CD4-positive, CD25-positive, alpha-beta regulatory T cell (primary cell): ENCODE measurements at regions not wholly inside any gene's neighbourhood (a gene's known extent, or its start where the extent isn't known, plus 50 kb on each side); places are given as distances from the start of the nearest gene placed in this dataset.

Experiments
- ATAC-seq, 2 donors: fragments of 150-1000 bp; cut with Tn5 transposase; one replicate each; pipeline ENCODE4 v1.10.0; 2021; ENCODE audit warnings: low read depth in 2 of 2, moderate number of reproducible peaks in 2 of 2, moderate library complexity in 1 of 2
- DNase-seq, 3 donors: peaks; one replicate each; pipeline versions ENCODE4 v3.0.0 to v3.0.0-alpha.2; 2012 to 2022; ENCODE audit warnings: mixed read lengths in 1 of 3
- H3K27ac ChIP-seq: one replicate; pipeline ENCODE4 v1.7.0; 2013; ENCODE audit warnings: mild to moderate bottlenecking, low read length; ENCODE audit not compliant: insufficient read depth, poor library complexity, severe bottlenecking
- H3K27me3 ChIP-seq: one replicate; pipeline ENCODE4 v1.7.0; 2013; ENCODE audit warnings: low read length; ENCODE audit not compliant: control insufficient read depth, insufficient read depth
- H3K36me3 ChIP-seq: one replicate; pipeline ENCODE4 v1.7.0; 2013; ENCODE audit warnings: mild to moderate bottlenecking, low read length, moderate library complexity; ENCODE audit not compliant: control insufficient read depth, insufficient read depth
- H3K4me1 ChIP-seq: 2 replicates; pipeline ENCODE4 v1.7.0; 2013; ENCODE audit warnings: mild to moderate bottlenecking, low read length; ENCODE audit not compliant: insufficient read depth, control insufficient read depth, poor library complexity, severe bottlenecking
- H3K4me3 ChIP-seq: one replicate; pipeline ENCODE4 v1.7.0; 2013; ENCODE audit warnings: low read depth, mild to moderate bottlenecking, low read length, moderate library complexity
- H3K9me3 ChIP-seq, 2 experiments: 1 replicate in 1 of 2; 2 replicates in 1 of 2; pipeline ENCODE4 v1.7.0; 2013; ENCODE audit warnings: low read length in 2 of 2, mild to moderate bottlenecking in 1 of 2, moderate library complexity in 1 of 2; ENCODE audit not compliant: control insufficient read depth in 2 of 2
- H3K27ac Mint-ChIP-seq, 3 donors: one replicate each; pipeline ENCODE4 v1.8.0; 2020 to 2022; ENCODE audit warnings: mild to moderate bottlenecking in 3 of 3, mixed read lengths in 3 of 3, moderate library complexity in 2 of 3
- H3K27me3 Mint-ChIP-seq: one replicate; pipeline ENCODE4 v1.8.0; 2022; ENCODE audit warnings: mild to moderate bottlenecking, mixed read lengths
- H3K36me3 Mint-ChIP-seq: one replicate; pipeline ENCODE4 v1.8.0; 2020; ENCODE audit warnings: mixed read lengths
- H3K4me1 Mint-ChIP-seq, 4 donors: one replicate each; pipeline ENCODE4 v1.8.0; 2020 to 2022; ENCODE audit warnings: mixed read lengths in 4 of 4, mild to moderate bottlenecking in 1 of 4
- H3K4me3 Mint-ChIP-seq, 4 donors: one replicate each; pipeline ENCODE4 v1.8.0; 2020 to 2022; ENCODE audit warnings: mild to moderate bottlenecking in 4 of 4, mixed read lengths in 4 of 4, moderate library complexity in 3 of 4
- H3K9me3 Mint-ChIP-seq, 7 donors: one replicate each; pipeline ENCODE4 v1.8.0; 2020 to 2022; ENCODE audit warnings: mixed read lengths in 7 of 7, mild to moderate bottlenecking in 3 of 7, moderate library complexity in 2 of 7

- DNase-seq (no peak), ATAC-seq (no peak)
Measured at GRCh38 chr6:105458551-105458950, 55.7 kb upstream of the PREP start.

GRCh38 chr6:105458084-105458483 lies 55.2 kb upstream of the PREP start:
- Histone ChIP-seq H3K27me3 (no peaks in the 10 kb centered on the region), H3K4me1 (peaks cover 47% of the 10 kb centered on the region), H3K27ac (peak overlapping the region; percentile 78), H3K36me3 (no peaks in the 10 kb centered on the region), H3K9me3 (no peaks in the 10 kb centered on the region), H3K4me3 (peak overlapping the region; percentile 69)
- peak overlapping the region; percentile 64 to 93 (median 78) for H3K4me3 Mint-ChIP-seq
- H3K27ac Mint-ChIP-seq, result peak overlapping the region; percentile 67 to 92 (median 85)
- peaks cover 8 to 63% (median 40%) of the 10 kb centered on the region in 4 donors for H3K4me1 Mint-ChIP-seq
- DNase-seq, result no peak
- ATAC-seq, result no peak
- peaks cover 0 to 5% (median 1%) of the 10 kb centered on the region in 7 donors for H3K9me3 Mint-ChIP-seq
- H3K36me3 Mint-ChIP-seq, result peaks cover 5% of the 10 kb centered on the region
- no peaks in the 10 kb centered on the region for H3K27me3 Mint-ChIP-seq

More at GRCh38 chr6:105458551-105458950, 55.7 kb upstream of the PREP start:
- peaks cover 5% of the 10 kb centered on the region for H3K36me3 Mint-ChIP-seq
- Histone ChIP-seq H3K9me3 (no peaks in the 10 kb centered on the region), H3K36me3 (no peaks in the 10 kb centered on the region), H3K27me3 (no peaks in the 10 kb centered on the region), H3K4me3 (peak overlapping the region; percentile 69), H3K27ac (peak overlapping the region; percentile 78), H3K4me1 (peaks cover 42% of the 10 kb centered on the region)
- peaks cover 4 to 58% (median 35%) of the 10 kb centered on the region in 4 donors for H3K4me1 Mint-ChIP-seq
- no peaks in the 10 kb centered on the region for H3K27me3 Mint-ChIP-seq
- peaks cover 0 to 5% (median 1%) of the 10 kb centered on the region in 7 donors for H3K9me3 Mint-ChIP-seq
- H3K4me3 Mint-ChIP-seq, result peak overlapping the region; percentile 64 to 93 (median 78)
- peak overlapping the region; percentile 67 to 92 (median 85) for H3K27ac Mint-ChIP-seq

DNA sequence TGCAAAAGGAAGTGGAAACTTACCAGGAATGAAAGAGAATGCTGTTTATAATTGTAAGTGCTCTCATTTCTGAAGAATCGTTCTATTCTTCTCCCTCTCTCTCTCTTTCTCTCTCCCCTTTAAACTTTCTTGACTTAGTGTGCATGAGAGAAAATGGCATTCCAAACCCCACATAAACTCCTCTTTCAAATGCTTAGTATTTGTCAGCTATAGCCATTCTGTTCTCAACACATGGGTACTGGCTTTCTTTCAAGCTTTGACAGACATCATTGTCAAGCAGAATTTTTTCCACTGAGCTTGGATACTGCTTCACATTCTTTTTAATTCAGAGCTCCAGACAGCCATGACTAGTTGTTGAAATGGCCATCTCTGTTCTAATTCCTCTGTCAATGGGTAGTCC lies 51.1 kb upstream of the PREP start:
- Histone ChIP-seq H3K4me1 (peaks cover 38% of the 10 kb centered on the region), H3K27ac (peak overlapping the region; percentile 78), H3K9me3 (no peaks in the 10 kb centered on the region), H3K27me3 (no peaks in the 10 kb centered on the region), H3K4me3 (peak overlapping the region; percentile 88), H3K36me3 (no peaks in the 10 kb centered on the region)
- H3K36me3 Mint-ChIP-seq, result peaks cover 5% of the 10 kb centered on the region
- H3K4me1 Mint-ChIP-seq, result peaks cover 12 to 61% (median 30%) of the 10 kb centered on the region in 4 donors
- H3K4me3 Mint-ChIP-seq, result peak overlapping the region; percentile 30 to 87 (median 61)
- H3K27ac Mint-ChIP-seq, result peak overlapping the region; percentile 87 to 96 (median 93)
- DNase-seq (no peak), ATAC-seq (no peak)
- peaks cover 8% of the 10 kb centered on the region for H3K27me3 Mint-ChIP-seq
- H3K9me3 Mint-ChIP-seq, result peaks cover 0 to 5% (median 1%) of the 10 kb centered on the region in 7 donors

- Mint-ChIP-seq H3K4me1 (peaks cover 11 to 53% (median 27%) of the 10 kb centered on the region in 4 donors), H3K27ac (peak overlapping the region; percentile 90 to 96 (median 93)), H3K4me3 (peak overlapping the region; percentile 30 to 87 (median 61)), H3K27me3 (peaks cover 8% of the 10 kb centered on the region), H3K36me3 (peaks cover 5% of the 10 kb centered on the region), H3K9me3 (peaks cover 0 to 5% (median 1%) of the 10 kb centered on the region in 7 donors)
- Histone ChIP-seq H3K27ac (peak overlapping the region; percentile 78), H3K27me3 (no peaks in the 10 kb centered on the region), H3K9me3 (no peaks in the 10 kb centered on the region), H3K4me1 (peaks cover 34% of the 10 kb centered on the region), H3K4me3 (peak overlapping the region; percentile 88), H3K36me3 (no peaks in the 10 kb centered on the region)
- DNase-seq (peak; percentile 44 to 74 (median 63)), ATAC-seq (peak; percentile 86 to 91)
Measured at GRCh38 chr6:105452924-105453756, 50.3 kb upstream of the PREP start.
